H1 (cell line): ENCODE measurements at regions not wholly inside any gene's neighbourhood (a gene's known extent, or its start where the extent isn't known, plus 50 kb on each side); places are given as distances from the start of the nearest gene placed in this dataset.

ENCODE experiments used
- EGR1 ChIP-seq: IDR thresholded peaks from 2 replicates; pipeline ENCODE4 v1.6.1; 2011; ENCODE audit warnings: low read depth, low read length, borderline replicate concordance
- EP300 ChIP-seq, 2 experiments: IDR thresholded peaks; 1 replicate in 1 of 2; 2 replicates in 1 of 2; pipeline ENCODE4 v1.6.1; 2011 to 2012; ENCODE audit warnings: low read depth in 2 of 2, low read length in 2 of 2, mild to moderate bottlenecking in 2 of 2, borderline replicate concordance in 1 of 2, inconsistent platforms in 1 of 2, moderate library complexity in 1 of 2
- POU5F1 ChIP-seq: IDR thresholded peaks from 2 replicates; pipeline ENCODE4 v1.6.1; 2011; ENCODE audit warnings: low read depth, mild to moderate bottlenecking, low read length, moderate library complexity
- RFX5 ChIP-seq: IDR thresholded peaks from 2 replicates; pipeline ENCODE4 v1.6.1; 2011; ENCODE audit warnings: low read depth, low read length, improper control_type of control experiment, borderline replicate concordance
- SIRT6 ChIP-seq: IDR thresholded peaks from one replicate; pipeline ENCODE4 v1.7.1; 2012; ENCODE audit warnings: low read length, inconsistent platforms
- SRF ChIP-seq: IDR thresholded peaks from 2 replicates; pipeline ENCODE4 v1.6.1; 2011; ENCODE audit warnings: mild to moderate bottlenecking, low read depth, low read length, moderate library complexity
- TCF12 ChIP-seq: IDR thresholded peaks from 2 replicates; pipeline ENCODE4 v1.6.1; 2011; ENCODE audit warnings: low read depth, mild to moderate bottlenecking, low read length
- TF ChIP-seq, protein P1 (sequence below): IDR thresholded peaks from 2 replicates; pipeline ENCODE4 v1.6.1; 2011; ENCODE audit warnings: low read length, improper control_type of control experiment

DNA sequence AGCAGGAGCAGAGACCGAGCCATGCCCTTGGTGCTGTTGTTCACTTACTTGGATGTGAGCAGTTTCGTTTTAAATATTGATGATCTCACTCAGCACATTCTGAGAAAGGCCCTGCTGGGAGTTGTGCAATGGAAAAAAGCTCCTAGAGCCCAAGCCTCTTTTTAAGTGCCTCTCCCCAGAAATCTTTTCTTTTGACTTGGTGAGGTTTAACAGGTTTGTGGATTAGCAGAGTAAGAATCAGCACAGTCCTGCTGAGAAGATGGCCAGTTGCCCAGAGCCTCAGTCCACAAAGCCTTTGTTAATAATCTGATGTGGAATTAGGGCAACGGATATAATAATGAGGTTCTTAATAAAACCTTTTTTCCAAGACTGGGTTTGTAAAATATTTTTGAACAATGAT, 157.5 kb upstream of the ATP6AP2 start (continued):
- TF ChIP-seq, protein P1, sequence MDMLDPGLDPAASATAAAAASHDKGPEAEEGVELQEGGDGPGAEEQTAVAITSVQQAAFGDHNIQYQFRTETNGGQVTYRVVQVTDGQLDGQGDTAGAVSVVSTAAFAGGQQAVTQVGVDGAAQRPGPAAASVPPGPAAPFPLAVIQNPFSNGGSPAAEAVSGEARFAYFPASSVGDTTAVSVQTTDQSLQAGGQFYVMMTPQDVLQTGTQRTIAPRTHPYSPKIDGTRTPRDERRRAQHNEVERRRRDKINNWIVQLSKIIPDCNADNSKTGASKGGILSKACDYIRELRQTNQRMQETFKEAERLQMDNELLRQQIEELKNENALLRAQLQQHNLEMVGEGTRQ = no peak
- TF ChIP-seq EP300 (IDR thresholded peaks at IDR 0.05; ENCODE audit: borderline replicate concordance in 1 of 2, low read depth in 2 of 2, low read length in 2 of 2) (no peak), TCF12 (no peak), RFX5 (no peak), SIRT6 (no peak), SRF (no peak), POU5F1 (no peak), EGR1 (no peak)
